C4-2B (cell line): ENCODE measurements at regions not wholly inside any gene's neighbourhood (a gene's known extent, or its start where the extent isn't known, plus 50 kb on each side); places are given as distances from the start of the nearest gene placed in this dataset.

Experiments used
- ZFX ChIP-seq: fragments of 450-650 bp; IDR thresholded peaks from 2 replicates; pipeline ENCODE4 v1.6.1; 2017
- TF ChIP-seq, protein P1 (sequence below): fragments of 450-650 bp; conservative IDR thresholded peaks from 2 replicates; pipeline ENCODE4 v1.5.1; 2017; ENCODE audit warnings: mild to moderate bottlenecking

DNA sequence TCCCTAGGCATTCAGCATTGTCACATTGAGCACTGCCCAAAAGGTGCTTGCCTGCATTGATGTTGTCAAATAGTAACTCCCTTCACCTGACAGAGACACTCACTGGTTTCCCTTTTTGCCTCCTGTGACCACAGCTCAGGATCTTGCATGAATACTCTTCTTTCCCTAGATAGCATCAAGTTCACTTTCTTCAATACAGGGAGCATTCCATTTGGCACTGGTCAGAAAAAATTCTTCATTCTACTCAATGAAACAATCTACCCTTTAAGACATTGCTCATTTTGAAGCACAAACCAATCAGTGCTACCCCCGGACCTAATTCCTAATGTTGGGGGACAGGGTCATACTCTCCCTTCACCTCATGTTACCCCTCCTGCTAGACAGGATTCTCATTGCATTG, 319.0 kb upstream of the SNX7 start:
- TF ChIP-seq, protein P1, sequence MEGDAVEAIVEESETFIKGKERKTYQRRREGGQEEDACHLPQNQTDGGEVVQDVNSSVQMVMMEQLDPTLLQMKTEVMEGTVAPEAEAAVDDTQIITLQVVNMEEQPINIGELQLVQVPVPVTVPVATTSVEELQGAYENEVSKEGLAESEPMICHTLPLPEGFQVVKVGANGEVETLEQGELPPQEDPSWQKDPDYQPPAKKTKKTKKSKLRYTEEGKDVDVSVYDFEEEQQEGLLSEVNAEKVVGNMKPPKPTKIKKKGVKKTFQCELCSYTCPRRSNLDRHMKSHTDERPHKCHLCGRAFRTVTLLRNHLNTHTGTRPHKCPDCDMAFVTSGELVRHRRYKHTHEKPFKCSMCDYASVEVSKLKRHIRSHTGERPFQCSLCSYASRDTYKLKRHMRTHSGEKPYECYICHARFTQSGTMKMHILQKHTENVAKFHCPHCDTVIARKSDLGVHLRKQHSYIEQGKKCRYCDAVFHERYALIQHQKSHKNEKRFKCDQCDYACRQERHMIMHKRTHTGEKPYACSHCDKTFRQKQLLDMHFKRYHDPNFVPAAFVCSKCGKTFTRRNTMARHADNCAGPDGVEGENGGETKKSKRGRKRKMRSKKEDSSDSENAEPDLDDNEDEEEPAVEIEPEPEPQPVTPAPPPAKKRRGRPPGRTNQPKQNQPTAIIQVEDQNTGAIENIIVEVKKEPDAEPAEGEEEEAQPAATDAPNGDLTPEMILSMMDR, result no peak
- TF ChIP-seq ZFX, result no peak
